ENCODE measurements at regions not wholly inside any gene's neighbourhood (a gene's known extent, or its start where the extent isn't known, plus 50 kb on each side); places are given as distances from the start of the nearest gene placed in this dataset.

DNA sequence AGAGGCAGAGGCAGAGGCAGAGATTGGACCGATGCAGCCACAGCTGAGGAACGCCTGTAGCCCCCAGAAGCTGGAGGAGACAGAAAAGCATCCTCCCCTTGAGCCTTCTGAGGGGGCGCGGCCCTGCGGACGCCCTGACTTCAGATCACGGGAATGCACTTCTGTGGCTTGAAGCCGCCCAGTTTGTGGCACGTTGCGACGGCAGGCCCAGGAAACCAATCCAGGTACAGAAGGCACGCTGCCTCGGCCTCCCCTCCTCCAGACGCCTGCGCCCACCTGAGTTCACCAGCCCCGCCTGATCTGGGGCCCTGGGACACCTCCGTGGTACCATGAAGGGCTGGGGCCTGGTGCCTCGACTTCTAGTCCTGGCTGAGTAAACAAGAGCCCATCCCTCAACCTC is 82.0 kb downstream of the NCOR2 start:
- TF ChIP-seq CTCF (conservative IDR thresholded peaks at IDR 0.05 in 1 of 2, IDR thresholded peaks at IDR 0.05 in 1 of 2; ENCODE audit: low read depth in 1 of 2, low read length in 2 of 2) (no peak), EZH2 (IDR thresholded peaks at IDR 0.05; ENCODE audit: low read length, missing control alignments) (no peak)

Data from fibroblast of lung (primary cell).